HepG2 (cell line): ENCODE measurements at regions not wholly inside any gene's neighbourhood (a gene's known extent, or its start where the extent isn't known, plus 50 kb on each side); places are given as distances from the start of the nearest gene placed in this dataset.
"Not testable (repeated sequence)": the region's sequence is repeated elsewhere in the genome, so short reads cannot be mapped to it uniquely, and the experiment has no call there.

ENCODE experiments used
- SUZ12 ChIP-seq: fragments of 150-350 bp; IDR thresholded peaks from 2 replicates; pipeline ENCODE4 v1.6.1; 2014; ENCODE audit warnings: low read depth, low read length
- TRIM24 ChIP-seq: sonication (generic); formaldehyde crosslinking; IDR thresholded peaks from 2 replicates; pipeline ENCODE4 v1.8.0; 2022; ENCODE audit warnings: mild to moderate bottlenecking, missing genetic modification reagents
- XRCC5 ChIP-seq: fragments of 200-400 bp; formaldehyde crosslinking; optimal IDR thresholded peaks from 2 replicates; pipeline ENCODE3; 2017; ENCODE audit warnings: mild to moderate bottlenecking, low read length
- ZMAT3 ChIP-seq: sonication (generic); formaldehyde crosslinking; conservative IDR thresholded peaks from 2 replicates; pipeline ENCODE4 v1.7.0; 2021; ENCODE audit warnings: missing genetic modification reagents
- ZNF549 ChIP-seq: sonication (generic); formaldehyde crosslinking; IDR thresholded peaks from 2 replicates; pipeline ENCODE4 v1.5.0; 2020; ENCODE audit warnings: missing genetic modification reagents
- TF ChIP-seq, protein P1 (sequence below): sonication (generic); formaldehyde crosslinking; IDR thresholded peaks from 2 replicates; pipeline ENCODE4 v1.5.0; 2020; ENCODE audit warnings: mild to moderate bottlenecking, missing genetic modification reagents, borderline replicate concordance
- TF ChIP-seq, protein P2 (sequence below): sonication (generic); formaldehyde crosslinking; conservative IDR thresholded peaks from 2 replicates; pipeline ENCODE4 v1.4.0; 2020; ENCODE audit warnings: missing genetic modification reagents

GRCh38 chr1:144519528-144520189 lies 58.2 kb upstream of the NBPF15 start:
- not testable (repeated sequence) for TF ChIP-seq TRIM24 (CRISPR knock-in tag); XRCC5; ZNF549 (CRISPR knock-in tag); SUZ12; ZMAT3 (CRISPR knock-in tag)
- TF ChIP-seq, protein P1, sequence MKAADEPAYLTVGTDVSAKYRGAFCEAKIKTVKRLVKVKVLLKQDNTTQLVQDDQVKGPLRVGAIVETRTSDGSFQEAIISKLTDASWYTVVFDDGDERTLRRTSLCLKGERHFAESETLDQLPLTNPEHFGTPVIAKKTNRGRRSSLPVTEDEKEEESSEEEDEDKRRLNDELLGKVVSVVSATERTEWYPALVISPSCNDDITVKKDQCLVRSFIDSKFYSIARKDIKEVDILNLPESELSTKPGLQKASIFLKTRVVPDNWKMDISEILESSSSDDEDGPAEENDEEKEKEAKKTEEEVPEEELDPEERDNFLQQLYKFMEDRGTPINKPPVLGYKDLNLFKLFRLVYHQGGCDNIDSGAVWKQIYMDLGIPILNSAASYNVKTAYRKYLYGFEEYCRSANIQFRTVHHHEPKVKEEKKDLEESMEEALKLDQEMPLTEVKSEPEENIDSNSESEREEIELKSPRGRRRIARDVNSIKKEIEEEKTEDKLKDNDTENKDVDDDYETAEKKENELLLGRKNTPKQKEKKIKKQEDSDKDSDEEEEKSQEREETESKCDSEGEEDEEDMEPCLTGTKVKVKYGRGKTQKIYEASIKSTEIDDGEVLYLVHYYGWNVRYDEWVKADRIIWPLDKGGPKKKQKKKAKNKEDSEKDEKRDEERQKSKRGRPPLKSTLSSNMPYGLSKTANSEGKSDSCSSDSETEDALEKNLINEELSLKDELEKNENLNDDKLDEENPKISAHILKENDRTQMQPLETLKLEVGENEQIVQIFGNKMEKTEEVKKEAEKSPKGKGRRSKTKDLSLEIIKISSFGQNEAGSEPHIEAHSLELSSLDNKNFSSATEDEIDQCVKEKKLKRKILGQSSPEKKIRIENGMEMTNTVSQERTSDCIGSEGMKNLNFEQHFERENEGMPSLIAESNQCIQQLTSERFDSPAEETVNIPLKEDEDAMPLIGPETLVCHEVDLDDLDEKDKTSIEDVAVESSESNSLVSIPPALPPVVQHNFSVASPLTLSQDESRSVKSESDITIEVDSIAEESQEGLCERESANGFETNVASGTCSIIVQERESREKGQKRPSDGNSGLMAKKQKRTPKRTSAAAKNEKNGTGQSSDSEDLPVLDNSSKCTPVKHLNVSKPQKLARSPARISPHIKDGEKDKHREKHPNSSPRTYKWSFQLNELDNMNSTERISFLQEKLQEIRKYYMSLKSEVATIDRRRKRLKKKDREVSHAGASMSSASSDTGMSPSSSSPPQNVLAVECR (CRISPR knock-in tag): not testable (repeated sequence)
- TF ChIP-seq, protein P2, sequence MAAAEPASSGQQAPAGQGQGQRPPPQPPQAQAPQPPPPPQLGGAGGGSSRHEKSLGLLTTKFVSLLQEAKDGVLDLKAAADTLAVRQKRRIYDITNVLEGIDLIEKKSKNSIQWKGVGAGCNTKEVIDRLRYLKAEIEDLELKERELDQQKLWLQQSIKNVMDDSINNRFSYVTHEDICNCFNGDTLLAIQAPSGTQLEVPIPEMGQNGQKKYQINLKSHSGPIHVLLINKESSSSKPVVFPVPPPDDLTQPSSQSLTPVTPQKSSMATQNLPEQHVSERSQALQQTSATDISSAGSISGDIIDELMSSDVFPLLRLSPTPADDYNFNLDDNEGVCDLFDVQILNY (CRISPR knock-in tag): not testable (repeated sequence)
